Fibroblast of peridontal ligament (primary cell): ENCODE measurements at regions not wholly inside any gene's neighbourhood (a gene's known extent, or its start where the extent isn't known, plus 50 kb on each side); places are given as distances from the start of the nearest gene placed in this dataset.

Experiments
- DNase-seq: peaks from one replicate; pipeline ENCODE4 v3.0.0-alpha.2; 2010; ENCODE audit errors: extremely low read depth

- no peak for DNase-seq
Observed at GRCh38 chr20:39911497-39911896, 777.5 kb downstream of the MAFB start.

- no peak for DNase-seq
Observed at GRCh38 chr20:39910536-39910935, 778.5 kb downstream of the MAFB start.

DNA sequence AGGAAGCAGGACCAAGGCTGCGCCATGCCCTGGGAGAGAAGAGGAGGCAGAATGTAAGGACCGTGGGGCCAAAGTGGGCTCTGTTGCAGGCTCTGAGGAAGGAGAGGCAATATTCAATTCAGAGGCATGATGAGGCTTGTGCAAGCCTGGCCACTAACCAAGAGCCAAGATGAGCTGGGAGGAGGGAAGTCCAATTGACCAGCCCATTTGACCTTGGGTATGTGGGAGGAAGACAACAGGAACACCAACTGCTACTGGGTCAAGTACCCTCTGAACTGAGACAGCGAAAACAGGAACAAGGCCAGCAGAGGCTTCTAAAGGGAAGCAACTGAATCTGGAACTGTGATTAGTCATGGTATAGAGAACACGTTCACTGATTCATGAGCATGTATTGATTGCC, 779.6 kb downstream of the MAFB start:
- DNase-seq: no peak

DNA sequence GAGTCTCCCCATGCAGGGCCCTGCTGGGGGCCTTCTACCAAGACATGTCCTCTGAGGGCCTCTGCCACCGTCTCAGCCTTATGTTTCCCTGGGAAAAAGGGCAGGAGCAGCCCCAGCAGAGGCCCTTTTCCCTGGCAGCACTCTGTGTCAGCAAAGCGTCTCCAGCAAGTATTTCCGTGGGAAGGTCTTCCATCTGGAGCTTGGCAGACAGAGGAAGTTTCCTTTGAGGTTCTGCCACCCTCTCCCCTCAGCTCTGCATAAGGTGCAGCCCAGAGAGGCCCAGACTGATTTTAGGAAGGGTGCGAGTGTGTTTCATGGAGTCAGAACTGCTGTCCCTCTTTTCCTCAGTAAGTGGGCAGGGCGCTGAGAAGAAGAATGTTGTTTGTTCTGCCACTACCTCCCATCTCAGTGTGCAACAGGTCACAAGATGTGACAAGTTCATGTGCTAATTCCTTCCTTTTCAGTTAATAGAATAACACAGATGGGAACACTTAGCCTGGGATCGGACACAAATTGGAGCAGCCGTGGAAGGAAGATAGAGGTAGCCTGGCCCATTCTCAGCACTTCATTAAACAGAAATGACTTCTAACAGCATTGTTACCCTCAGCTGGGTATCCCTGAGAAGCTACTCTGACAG, 784.4 kb downstream of the MAFB start:
- DNase-seq: no peak

- DNase-seq: no peak
Observed at GRCh38 chr20:39903806-39904465, 785.1 kb downstream of the MAFB start.

- DNase-seq: no peak
Observed at GRCh38 chr20:39899881-39900280, 789.2 kb downstream of the MAFB start.

GRCh38 chr20:39898467-39898852, 790.6 kb downstream of the MAFB start:
- no peak for DNase-seq

GRCh38 chr20:39897781-39898466, 791.1 kb downstream of the MAFB start:
- DNase-seq: peak; percentile 41

- DNase-seq: peak; percentile 95
Observed at GRCh38 chr20:39897058-39897457, 792.0 kb downstream of the MAFB start.

DNA sequence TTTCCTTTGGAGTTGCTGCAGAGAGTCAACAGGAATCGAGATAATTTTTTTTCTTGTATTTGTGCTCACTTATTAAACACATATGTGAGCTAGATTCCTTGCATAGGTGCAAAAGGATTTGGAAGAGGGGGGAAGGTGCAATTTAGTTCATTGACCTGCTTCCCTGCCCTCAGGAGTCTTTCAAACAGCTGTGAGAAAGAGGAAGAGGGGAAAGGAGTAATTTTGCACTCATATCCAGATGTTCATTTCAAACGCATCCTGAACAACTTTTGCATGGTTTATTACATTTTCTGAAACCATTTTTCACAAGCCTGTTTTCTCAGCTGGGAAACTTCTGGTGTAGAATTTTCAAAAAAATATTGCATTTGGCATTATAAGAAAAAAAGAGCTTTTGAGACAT, 795.0 kb downstream of the MAFB start:
- no peak for DNase-seq

- DNase-seq: peak; percentile 65
Observed at GRCh38 chr20:39893003-39893685, 795.9 kb downstream of the MAFB start.

DNA sequence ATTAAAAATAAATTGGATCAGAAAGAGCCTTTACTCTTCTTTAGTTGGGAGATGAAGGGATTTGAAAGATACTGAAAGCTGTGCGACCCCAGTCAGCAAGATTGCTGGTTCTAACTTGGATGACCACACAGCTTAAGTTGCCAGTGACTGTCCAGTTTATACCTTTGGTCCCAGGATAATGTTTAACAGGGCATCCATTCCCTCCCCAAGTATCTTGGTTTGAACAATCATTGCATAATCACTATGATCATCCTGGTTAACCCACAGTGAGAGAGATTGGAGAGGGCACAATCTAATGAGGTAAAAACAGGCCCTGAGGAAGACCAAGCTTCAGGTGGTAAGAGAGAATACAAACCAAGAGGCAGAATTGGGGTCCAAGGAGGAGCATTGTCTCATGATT, 798.3 kb downstream of the MAFB start:
- no peak for DNase-seq

DNA sequence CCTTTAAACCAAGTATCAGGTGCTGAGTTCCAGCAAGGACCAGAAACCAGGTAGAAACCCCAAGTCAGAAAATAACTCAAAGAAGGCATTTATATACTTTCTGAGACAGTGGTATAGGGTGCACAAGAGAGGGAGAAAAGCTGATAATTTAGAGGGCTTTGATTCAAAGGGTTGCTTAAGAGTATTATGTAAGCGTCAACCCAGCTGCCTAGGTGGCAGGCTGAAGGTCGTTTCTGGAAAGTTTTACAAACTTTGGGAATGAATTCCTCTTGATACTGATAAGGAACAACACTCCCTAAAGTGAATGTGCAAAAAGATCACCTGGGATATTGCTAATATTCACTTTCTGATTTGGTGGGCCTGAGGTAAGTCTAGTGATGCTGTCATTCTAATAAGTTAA, 800.7 kb downstream of the MAFB start:
- DNase-seq: no peak

- DNase-seq: no peak
Observed at GRCh38 chr20:39886650-39887190, 802.3 kb downstream of the MAFB start.

DNA sequence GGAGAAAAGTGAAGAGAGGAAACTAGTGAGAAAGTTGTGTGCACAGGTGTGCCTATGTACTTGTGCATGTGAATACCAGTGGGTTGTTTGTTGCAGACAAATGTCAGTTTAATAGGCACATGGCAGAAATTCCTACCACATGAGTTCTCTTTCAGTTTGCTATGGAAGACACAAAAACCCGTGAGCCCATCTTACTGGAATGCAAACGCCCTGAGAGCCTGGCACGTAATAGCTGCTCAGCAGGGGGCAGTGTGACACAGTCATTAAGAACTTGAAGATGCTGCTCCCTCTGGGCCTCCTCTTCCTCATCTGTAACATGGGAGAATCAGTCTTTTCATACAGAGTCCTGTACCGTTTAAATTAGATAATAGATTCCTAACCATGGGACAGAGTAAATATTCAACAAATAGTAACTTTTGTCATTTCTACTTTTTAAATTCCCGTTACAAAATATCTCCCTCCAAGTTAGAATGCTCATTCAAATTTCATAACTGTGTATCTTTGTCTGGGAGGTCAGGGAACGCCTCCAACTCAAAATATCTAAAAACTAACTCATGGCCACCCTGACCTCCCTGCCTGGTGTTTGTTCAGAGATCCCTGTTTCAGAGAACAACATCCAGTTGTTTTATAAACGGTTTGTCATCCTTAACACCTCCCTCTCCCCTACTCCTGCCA, 802.9 kb downstream of the MAFB start:
- peak; percentile 77 for DNase-seq

DNA sequence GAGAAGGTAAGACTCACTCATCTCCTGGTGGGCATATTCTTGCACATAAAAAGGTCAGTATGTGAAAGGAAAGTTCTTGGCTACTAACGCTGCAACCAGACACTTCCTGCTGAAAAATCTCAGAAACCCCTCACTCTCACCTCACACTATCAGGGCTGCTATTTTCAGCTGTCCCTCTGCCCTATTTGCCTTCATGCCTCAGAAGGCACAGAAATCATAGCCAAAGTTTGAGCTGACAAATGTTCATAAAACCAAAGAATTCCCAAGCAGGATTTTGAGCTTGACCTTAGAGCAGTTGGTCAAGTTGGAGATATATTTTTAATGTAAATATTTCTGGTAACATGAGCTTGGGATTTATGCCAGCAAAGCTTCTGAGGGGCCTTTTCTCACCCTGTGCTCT, 806.2 kb downstream of the MAFB start:
- no peak for DNase-seq

GRCh38 chr20:39880890-39881289, 808.1 kb downstream of the MAFB start:
- no peak for DNase-seq

DNA sequence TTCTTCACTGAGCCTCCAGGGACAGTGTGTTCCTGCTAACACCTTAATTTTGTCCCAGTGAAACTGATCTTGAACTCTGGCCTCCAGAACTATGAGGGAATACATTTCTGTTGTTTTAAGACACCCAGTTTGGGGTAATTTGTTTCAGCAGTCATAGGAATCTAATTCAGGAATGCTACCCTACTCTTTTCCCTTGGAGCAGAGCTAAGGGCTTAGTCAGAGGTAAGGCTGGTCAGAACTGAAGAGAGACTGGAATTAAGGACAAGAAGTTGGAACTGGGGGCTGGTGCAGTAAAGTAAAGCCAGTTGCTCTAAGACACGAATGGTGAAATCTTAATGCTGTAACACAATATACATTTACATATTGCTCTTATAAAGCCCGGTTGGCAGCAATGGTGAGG, 809.7 kb downstream of the MAFB start:
- no peak for DNase-seq

DNA sequence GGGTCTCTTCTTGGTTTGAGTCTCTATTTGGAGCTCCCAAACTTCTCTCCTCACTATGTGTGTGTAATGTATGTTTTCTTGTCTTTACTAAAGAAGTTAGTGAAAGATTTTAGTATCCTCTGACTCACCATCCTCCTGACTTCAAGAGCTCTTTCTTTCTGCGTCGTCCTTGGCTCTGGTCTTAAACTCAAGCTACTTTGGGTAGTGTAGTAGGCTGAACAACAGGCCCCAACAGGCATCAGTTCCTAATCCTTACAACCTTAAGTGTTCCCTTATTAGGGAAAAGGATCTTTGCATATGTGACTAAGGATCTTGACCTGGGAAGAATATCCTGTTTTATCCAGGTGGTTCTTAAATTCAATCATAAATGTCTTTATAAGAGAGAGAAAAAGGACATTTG, 810.2 kb downstream of the MAFB start:
- DNase-seq: no peak

DNA sequence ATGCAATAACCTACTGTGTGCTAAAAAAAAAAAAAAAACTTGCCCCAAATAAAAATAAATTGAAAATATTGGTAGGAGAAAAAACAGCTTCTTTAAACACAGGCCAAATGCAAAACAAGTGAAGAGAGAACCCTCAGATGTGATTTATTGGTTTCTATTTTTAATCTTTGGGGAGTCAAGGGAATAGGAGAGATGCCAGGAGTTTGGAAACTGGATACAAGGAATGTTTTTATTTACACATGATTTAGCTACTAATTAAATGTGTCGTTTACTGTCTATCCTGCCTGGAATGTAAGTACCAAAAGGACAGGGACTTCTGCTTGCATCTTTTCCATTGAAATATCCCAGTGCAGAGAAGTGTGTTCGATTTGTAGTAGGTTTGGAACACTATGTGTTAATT, 810.7 kb downstream of the MAFB start:
- no peak for DNase-seq

DNA sequence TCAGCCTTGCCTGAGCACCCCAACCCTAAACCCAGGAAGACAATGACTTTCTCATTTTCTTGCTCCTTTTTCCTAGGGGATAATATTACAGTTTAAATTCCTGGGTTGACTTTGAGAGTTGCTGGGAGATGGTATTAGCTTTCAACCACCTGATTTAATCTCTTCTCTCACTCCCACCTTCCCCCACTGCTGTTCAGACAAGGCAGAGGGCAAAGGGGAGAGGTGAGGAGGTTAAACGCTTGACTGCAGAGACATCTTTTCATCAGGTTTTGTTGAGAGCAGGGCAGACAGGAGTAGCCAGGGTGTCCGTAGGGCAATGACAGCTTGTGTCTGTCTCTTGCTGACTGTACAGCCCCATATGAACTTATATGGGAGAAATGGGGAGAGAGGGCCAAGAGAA, 811.2 kb downstream of the MAFB start:
- no peak for DNase-seq
